HG03045 (cell line): ENCODE measurements at regions not wholly inside any gene's neighbourhood (a gene's known extent, or its start where the extent isn't known, plus 50 kb on each side); places are given as distances from the start of the nearest gene placed in this dataset.

ENCODE experiments used
- ATAC-seq: cut with Tn5 transposase; IDR thresholded peaks from one replicate; pipeline ENCODE4 v1.9.1; 2021; ENCODE audit warnings: mild to moderate bottlenecking, moderate library complexity; ENCODE audit not compliant: unreplicated experiment

DNA sequence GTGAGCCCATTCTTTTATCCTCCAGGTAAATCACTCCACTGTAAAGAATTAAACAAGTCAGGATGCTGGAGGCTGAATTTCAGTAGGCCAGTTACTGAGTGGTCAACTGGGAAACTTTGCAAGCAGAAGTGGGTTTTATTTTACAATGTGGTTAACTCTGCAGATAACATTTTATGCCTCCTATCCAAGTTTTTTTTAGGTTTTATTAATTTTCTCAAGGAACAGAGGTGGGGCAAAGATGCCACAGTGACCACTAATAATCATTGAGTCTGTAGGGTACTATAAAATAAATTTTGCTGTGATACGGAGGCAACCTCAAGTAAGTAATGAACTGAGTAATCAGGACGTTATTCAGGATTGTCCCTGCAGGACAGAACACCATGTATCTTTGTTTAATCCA lies 599.9 kb downstream of the METTL15 start:
- ATAC-seq = no peak

DNA sequence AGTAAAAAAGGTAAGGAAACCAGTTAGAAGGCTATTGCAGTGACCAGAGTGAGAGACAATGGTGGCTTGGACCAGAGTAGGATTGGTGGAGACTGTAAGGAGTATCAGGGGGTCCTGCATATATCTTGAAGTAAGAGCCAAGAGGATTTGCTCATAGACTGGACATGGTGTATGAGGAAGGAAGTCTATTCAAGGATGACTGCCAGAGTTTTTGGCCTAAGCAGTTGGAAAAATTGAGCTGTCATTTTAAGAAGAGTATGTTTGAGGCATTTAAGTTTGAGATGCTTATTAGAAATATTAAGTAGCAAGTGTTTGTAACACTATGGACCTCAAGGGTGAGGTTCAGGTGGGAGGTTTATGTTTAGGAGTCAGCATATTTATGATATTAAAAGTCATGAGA lies 596.6 kb downstream of the METTL15 start:
- ATAC-seq = no peak

DNA sequence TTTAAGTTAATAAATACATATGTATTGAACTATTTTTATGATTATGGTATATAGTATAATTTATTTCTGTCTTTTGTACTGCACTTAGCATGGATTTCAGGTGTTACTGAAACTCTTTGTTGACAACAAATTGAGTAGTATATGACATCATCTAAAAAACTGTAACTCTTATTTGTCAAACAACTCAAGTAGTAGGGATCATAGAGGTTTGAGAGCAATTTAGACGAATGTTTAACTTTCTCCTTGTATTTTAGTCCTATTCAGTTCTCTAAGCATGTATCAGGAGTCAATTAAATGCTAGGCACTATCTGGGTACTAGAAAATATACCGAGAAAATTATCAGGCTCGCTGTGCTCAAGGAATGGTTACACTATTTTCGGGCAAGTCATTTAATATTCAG lies 595.2 kb downstream of the METTL15 start:
- ATAC-seq = no peak

DNA sequence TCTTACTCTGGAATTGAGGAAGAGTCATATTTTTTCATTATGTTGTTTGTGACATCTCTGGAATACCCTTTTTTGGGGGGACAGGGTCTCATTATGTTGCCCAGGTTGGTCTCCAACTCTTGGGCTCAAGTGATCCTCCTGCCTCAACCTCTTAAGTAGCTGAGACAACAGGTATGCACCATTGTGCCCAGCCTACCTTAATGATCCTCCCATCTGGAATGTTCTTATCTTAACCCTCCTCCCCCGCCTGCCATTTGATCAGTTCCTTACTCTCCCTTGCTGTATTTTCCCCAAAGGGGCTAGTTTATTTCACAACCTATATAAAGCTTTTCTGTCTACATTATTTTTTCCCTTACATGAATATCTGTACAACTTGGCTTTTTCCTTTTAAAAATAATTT lies 594.7 kb downstream of the METTL15 start:
- no peak for ATAC-seq

DNA sequence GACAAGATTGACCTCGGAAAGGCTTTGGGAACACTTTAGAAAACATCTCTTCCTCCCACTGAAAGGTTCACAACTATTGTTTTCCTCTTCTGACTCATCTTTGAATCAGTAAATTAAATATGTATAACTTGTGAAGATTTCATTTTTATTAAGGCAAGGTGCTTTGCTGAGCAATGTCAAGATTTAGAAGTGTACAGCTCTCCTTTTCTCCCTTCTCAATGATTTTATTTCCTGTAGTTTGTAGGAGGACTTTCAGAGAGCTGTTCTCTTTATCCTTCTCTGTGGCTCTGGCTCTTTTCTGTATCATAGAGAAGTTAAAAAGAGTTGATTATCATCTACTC lies 594.2 kb downstream of the METTL15 start:
- ATAC-seq = no peak

DNA sequence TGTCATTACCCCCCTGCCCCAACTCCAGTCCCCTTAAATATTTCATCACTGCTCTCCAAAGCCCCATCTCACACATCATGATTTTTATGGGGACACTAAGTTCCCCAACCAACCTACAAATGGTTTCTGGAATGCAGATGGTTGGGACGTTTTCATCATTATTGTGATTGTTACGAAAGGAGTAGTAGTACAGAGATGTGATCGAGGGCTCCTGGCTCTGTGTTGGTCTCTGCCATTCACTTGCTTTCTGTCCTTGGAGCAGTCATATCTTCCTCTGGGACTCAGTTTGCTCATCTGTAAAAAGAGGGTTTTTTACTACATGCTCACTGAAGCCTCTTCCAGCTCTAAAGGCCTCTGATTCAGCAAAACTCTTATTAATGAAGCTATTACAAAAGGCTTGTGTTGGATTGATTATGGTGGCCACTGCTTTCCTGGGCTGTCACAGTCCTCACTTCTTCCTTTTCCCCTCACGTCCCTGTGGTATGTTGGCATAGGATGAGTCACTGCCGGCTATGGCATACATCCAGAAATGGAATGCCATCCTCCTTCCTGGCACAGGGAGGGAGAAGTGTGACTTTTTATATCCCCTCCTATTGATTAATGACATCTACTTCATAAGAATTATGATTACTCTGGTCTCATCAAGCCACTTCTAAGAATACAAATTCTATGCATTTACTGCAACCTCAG lies 593.7 kb downstream of the METTL15 start:
- no peak for ATAC-seq

DNA sequence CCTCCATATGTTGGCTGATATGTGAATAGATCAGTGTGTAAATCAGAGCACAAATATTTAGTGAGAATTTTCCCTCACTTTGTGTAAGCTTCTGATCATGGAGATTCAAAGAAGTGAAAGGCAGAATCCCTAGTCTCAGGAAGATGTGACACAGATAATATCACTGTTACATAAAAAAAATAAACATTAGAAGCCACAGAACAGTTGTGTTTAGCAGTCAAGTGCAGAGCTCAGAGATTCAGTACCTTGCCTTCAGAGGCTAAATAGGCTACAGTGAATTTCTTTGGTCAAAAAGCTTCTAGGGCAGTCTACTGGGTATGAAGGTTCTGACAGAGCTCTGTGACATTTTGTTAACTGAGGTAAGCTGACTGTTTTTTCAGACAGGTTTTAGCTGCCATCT lies 591.5 kb downstream of the METTL15 start:
- ATAC-seq = no peak

DNA sequence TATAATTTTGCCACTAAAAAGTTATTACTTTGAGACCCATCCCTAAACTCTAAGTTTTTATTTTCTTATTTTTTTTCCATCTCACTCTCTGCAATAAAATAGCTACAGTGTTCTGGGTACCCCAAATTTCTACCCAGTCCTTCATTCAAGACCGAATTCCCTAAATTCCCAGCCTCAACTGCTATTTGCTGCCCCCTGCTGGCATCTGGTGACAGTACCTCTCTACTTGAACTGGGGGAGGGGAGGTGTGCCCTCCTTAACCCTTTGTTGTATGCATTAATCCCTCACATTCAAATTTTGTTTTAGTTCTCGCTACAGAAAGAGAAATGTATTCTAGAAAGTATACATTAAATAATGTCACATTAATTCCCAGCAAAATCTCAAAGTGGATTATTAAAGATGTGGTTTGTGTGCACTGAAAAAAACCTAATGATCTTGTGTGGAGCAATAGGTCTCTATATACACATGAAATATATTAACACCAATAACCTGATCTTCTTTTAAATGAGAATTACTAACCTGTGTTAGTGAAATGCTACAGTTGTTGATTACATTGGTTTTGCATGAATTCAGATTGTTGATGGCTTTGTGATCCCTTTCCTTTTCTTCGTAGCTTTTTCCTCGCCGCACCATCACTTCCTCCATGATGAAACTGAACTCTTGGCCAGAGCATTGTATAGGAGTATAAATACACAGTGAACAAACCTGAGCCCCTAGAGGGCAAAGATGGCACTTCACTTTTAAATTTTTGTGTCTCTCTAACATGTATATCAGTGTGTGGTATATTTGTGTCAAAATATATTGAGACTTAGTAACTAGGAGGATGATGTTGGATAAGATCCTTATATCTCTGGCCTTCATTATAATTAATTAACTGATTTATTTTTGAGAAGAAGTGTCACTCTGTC lies 590.0 kb downstream of the METTL15 start:
- ATAC-seq = no peak

DNA sequence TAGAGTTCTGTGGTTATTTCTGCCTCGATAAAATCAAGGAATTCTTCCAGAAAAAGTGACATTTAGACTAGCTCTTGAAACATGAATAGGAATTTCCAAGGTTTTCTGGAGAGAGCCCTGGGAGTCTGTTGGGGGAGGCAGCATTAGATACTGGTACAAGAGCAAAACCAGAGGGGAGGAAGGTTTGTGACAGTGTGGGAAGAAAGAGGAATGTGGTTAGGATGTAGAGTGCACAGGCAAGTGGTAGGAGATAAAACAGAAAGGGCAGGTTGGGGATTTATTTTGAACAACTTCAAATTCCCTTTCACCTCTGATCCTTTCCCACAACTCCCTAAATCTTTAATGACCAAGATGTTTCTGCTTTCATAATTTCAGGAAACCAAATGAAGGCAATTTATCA lies 588.4 kb downstream of the METTL15 start:
- no peak for ATAC-seq

DNA sequence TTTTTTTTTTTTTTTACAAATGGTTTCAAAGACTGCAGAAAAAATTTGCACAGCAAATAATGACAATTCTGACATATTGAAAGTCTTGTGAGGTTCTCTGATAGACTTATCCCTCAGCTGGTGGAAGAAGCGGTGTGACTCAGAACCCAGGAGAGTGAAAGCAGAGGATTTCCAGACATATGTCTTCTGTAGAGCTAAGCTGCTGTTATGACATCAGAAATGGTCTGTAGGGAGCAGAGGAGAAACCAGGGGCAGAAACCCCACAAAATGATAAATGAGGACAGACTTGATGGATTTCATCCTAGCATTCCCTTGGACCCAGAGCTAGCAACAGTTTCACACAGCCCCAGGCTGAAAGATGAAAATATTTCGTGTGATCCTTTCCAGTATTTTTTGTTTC lies 582.6 kb downstream of the METTL15 start:
- ATAC-seq = no peak

DNA sequence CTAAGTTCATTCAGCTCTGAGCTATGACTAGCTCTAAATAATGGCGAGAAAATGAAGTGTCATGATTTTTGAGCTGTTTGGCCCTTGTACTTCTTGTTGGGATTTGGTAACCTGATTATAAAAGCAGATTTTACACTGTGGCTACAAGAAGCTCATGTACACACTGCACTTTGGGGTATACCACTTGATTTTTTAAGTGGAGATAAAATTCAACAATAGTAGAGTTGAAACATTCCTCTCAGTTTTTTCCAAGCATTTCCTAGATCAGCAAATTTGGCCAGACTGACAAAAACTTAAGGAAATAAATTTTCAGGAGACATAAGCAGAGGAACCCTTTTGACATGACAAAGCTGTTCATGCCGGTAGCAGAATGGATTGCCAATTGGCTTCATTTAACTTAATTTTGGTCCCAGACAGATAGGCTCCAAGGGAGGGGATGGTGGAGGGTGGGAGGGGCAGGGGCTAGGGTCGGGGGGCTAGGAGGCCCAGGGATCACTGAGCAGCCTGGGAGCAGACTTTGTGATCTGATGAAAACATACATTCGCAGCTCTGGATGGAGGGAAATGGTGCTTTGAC lies 575.9 kb downstream of the METTL15 start:
- ATAC-seq = no peak

DNA sequence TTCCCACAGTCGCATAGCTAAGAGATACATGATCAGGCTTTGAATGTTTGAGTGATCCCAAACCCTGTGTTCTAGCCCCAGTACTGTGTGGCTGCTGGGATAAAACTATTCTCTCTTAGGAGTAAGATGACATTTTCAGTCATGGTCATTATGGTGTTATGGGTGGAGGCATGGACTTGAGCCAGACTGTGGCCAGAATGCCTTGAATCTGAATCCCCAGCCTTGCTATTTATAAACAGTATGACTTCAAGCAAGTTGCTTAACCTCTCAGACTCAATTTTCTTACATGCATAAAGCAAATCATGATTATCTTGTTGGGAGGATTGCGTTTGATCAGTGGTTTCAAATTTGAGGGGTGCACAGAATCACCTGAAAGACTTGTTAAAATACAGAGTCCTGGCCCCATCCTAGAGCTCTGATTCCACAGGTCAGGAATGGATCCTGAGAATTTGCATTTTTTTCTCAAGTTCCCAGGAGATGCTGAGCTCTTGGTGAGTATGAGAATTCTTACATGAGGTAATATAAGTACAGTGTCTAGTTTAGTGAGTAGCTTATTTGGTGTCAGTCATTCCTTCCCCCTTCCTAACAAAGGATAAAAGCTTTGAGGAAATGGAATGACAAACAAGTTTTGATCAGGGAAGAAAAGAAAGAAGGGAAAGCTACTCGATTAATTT lies 571.7 kb downstream of the METTL15 start:
- no peak for ATAC-seq

DNA sequence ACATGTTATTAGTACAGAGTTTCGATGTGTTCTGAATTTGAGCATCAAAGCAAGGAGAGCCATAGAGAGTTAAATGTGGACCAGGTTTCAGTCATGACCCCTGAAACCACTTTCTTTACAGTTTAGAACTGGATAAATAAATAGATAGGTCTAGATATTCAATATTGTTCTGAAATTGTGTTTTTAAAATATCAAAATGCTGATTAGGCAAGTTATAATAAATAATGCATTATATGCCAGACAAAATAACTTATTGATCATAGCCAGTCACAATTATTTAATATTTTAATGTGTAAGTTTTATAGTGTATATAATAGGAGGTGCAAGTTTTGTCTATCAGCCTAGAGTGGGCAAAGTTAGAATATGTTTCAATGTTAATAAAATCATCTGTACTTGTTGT lies 569.5 kb downstream of the METTL15 start:
- no peak for ATAC-seq

DNA sequence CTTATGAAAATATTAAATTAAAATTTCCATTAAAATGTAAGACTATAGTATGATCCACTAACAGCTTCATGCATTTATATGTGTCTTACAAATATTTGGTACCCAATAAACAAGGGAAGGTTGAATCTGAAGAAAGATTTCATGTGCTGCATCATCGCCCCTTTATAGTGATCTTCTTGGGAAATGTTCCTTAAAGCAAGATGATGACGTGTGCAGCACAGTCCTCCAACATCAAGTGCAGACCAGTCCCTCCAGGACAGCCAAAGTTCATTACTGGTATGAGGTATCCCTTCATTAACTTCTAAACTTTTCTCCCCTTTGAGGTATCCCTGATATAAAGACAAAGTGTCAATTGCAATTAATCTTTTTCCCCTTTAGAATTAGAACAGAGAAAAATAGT lies 567.0 kb downstream of the METTL15 start:
- no peak for ATAC-seq

DNA sequence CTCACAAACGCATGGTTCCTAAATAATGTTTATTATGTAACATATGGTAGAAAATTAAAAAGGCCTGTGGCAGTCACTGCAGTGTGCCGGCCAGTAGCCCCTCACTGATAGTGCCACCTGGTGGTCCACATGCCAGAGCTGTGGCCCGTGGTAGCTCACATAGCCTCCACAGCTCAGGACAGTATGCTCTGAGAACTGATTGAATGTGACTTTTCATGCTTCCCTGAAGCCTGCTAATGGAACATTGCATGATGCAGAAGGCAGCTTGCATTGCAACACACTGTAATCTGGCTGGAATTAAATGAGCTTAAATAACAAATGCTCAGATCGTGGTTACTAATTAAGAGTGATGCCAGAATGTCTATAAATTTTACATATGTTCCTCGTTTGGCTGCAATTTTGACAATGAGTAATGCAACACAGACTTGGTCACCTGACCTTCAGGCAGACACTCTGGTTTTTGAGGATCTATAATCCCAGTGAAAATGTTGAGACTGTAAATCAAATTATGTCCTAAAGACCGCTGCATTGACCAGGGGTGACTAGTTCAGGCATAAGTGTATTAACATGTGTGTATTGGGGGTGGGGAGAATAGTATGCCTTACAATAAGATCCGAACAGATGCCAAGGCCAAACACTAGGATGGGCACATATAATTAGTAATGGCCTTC lies 566.4 kb downstream of the METTL15 start:
- no peak for ATAC-seq

DNA sequence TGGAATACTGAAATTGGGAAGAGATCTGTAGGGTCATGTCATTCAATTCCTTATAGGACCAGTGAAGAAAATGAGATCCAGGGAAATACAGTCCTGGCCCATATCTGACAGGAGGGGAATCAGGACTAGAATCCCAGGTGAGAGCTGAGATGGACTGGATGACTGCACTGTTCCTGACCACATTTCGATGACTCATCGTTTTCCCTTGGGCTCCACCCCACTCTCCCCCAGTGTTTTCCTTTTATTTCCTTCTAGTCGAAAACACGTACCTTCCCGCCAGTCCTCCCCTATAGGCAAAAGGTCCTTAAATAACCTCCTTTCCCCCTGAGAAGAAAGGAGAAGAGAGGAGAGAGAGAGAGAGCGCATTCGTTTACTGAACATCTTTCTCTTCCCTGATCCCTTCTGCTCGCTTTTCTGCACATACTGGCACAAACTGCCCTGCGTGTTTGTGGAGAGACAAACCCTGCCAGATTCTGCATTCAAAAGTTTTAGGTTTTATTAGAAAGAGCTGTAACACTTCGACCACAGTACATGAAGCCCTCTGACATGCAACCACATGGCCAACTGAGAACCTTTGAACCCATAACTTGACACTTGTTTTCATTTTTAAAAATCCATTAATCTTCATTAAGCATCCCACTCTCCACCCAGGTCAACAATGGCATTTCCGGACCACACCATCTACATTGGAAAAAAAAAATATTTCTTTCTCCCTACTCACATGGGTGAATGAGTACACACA lies 565.7 kb downstream of the METTL15 start:
- ATAC-seq = no peak

DNA sequence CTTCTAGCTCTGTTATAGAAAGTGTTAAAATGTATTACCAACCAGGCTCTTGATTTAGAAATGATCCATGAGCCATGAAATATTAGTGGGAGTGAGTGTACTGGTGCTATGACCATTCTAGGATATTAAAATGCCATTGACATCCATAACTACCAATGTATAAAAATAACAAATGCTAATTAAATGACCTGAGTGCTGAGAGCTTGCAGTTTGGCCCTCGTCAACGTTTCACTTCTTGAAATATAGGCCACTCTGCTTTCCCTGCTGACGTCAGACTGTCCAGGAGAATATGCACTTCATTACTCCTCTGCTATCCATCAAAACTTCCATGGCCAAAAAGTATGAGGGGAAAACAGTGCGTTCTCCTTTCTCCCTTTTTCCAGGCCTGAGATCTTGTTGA lies 563.1 kb downstream of the METTL15 start:
- ATAC-seq = no peak

DNA sequence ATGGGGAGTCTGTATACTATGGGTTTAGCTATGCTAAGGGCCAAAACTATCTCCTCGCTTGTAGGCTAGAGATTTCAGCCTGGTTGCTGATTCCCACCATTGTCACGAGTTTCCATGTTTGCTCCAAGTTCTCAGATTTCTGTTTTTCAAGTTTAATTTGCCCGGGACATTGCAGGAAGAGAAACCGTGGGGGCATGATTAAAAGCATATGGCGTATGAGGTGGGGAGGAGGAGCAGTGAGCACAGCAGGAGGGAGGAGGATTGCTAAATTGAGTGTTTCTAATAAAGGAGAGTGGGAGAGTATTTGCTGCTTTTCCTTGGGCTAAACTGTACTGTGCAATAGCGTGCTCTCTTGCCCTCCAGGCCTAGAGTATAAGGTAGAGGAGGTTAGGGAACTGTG lies 558.4 kb downstream of the METTL15 start:
- ATAC-seq = no peak

DNA sequence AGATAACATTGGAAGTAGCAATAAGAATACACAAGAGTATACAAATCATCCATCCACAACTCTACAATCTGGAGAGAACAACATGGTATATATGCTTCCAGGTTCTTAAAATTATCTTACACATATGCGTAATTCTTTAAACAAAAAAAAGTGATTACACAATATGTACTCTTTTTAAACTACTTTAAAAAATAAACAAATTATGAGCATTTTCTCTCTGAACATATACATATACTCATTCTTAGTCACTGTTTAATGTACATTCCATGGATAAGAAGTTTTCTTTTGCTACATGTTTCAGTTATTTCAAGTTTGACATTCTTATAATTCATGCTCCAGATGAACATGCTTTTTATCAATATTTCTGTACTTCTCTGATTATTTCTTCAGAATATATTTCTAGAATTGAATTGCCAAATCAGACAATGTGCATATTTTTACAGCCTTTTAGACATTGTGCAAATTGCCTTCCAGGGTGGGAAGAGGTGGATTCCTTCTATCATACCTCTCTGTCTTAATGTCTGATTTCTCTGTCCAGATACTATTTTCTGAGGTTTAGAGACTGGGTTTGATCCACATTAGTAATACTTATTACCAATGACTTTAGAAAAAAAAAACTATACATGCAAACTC lies 551.6 kb downstream of the METTL15 start:
- no peak for ATAC-seq
